ENCODE measurements at regions not wholly inside any gene's neighbourhood (a gene's known extent, or its start where the extent isn't known, plus 50 kb on each side); places are given as distances from the start of the nearest gene placed in this dataset.

- TF ChIP-seq, protein P1, sequence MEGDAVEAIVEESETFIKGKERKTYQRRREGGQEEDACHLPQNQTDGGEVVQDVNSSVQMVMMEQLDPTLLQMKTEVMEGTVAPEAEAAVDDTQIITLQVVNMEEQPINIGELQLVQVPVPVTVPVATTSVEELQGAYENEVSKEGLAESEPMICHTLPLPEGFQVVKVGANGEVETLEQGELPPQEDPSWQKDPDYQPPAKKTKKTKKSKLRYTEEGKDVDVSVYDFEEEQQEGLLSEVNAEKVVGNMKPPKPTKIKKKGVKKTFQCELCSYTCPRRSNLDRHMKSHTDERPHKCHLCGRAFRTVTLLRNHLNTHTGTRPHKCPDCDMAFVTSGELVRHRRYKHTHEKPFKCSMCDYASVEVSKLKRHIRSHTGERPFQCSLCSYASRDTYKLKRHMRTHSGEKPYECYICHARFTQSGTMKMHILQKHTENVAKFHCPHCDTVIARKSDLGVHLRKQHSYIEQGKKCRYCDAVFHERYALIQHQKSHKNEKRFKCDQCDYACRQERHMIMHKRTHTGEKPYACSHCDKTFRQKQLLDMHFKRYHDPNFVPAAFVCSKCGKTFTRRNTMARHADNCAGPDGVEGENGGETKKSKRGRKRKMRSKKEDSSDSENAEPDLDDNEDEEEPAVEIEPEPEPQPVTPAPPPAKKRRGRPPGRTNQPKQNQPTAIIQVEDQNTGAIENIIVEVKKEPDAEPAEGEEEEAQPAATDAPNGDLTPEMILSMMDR (conservative IDR thresholded peaks at IDR 0.05 in 1 of 2, IDR thresholded peaks at IDR 0.05 in 1 of 2; ENCODE audit: extremely low read depth in 1 of 2, insufficient read depth in 1 of 2, low read depth in 1 of 2, low read length in 2 of 2) = no peak
- TF ChIP-seq EZH2 (IDR thresholded peaks at IDR 0.05; ENCODE audit: borderline replicate concordance, low read length) = no peak
These were observed 221.8 kb upstream of the PLXNA2 start for GRCh38 chr1:208465786-208466590.
